Skeletal muscle satellite cell (primary cell): ENCODE measurements at regions not wholly inside any gene's neighbourhood (a gene's known extent, or its start where the extent isn't known, plus 50 kb on each side); places are given as distances from the start of the nearest gene placed in this dataset.

Experiments
- H3K27me3 ChIP-seq: 2 replicates; pipeline ENCODE4 v1.7.0; 2013; ENCODE audit warnings: low read length; ENCODE audit not compliant: control insufficient read depth, insufficient read depth
- H3K36me3 ChIP-seq: 2 replicates; pipeline ENCODE4 v1.7.0; 2013; ENCODE audit warnings: mild to moderate bottlenecking, control low read depth, low read length; ENCODE audit not compliant: insufficient read depth
- H3K4me1 ChIP-seq: 2 replicates; pipeline ENCODE4 v1.7.0; 2013; ENCODE audit warnings: low read length; ENCODE audit not compliant: control insufficient read depth, insufficient read depth
- H3K4me2 ChIP-seq: 2 replicates; pipeline ENCODE4 v1.7.0; 2013; ENCODE audit warnings: mild to moderate bottlenecking, low read length
- H3K4me3 ChIP-seq: 2 replicates; pipeline ENCODE4 v1.7.0; 2013; ENCODE audit warnings: low read length
- H3K9ac ChIP-seq: 2 replicates; pipeline ENCODE4 v1.7.0; 2013; ENCODE audit warnings: mild to moderate bottlenecking, low read depth, low read length, moderate library complexity
- H3K9me3 ChIP-seq: replicated peaks from 2 replicates; pipeline ENCODE4 v1.7.0; 2013; ENCODE audit warnings: mild to moderate bottlenecking, control low read depth, low read length

GRCh38 chr10:60502621-60503020, 112.9 kb upstream of the ANK3 start:
- Histone ChIP-seq H3K9ac (no peak overlapping the region), H3K4me1 (no peaks in the 10 kb centered on the region), H3K27me3 (no peaks in the 10 kb centered on the region), H3K4me3 (no peak overlapping the region), H3K4me2 (no peak overlapping the region), H3K9me3 (no peaks in the 10 kb centered on the region), H3K36me3 (no peaks in the 10 kb centered on the region)

GRCh38 chr10:60498985-60499384, 109.3 kb upstream of the ANK3 start:
- H3K4me3 ChIP-seq = no peak overlapping the region
- H3K9ac ChIP-seq = no peak overlapping the region
- no peak overlapping the region for H3K4me2 ChIP-seq
- H3K36me3 ChIP-seq = no peaks in the 10 kb centered on the region
- H3K9me3 ChIP-seq = no peaks in the 10 kb centered on the region
- H3K4me1 ChIP-seq = peaks cover 8% of the 10 kb centered on the region
- H3K27me3 ChIP-seq = no peaks in the 10 kb centered on the region

GRCh38 chr10:60497364-60497763, 107.7 kb upstream of the ANK3 start:
- Histone ChIP-seq H3K36me3 (no peaks in the 10 kb centered on the region), H3K9me3 (no peaks in the 10 kb centered on the region), H3K4me3 (no peak overlapping the region), H3K27me3 (no peaks in the 10 kb centered on the region), H3K4me1 (peaks cover 8% of the 10 kb centered on the region), H3K4me2 (no peak overlapping the region), H3K9ac (no peak overlapping the region)

- Histone ChIP-seq H3K9ac (no peak overlapping the region), H3K4me2 (no peak overlapping the region), H3K9me3 (no peaks in the 10 kb centered on the region), H3K4me1 (peaks cover 8% of the 10 kb centered on the region), H3K36me3 (no peaks in the 10 kb centered on the region), H3K4me3 (no peak overlapping the region), H3K27me3 (no peaks in the 10 kb centered on the region)
Measured at GRCh38 chr10:60496181-60496580, 106.5 kb upstream of the ANK3 start.

GRCh38 chr10:60495338-60496055, 105.8 kb upstream of the ANK3 start:
- Histone ChIP-seq H3K27me3 (no peaks in the 10 kb centered on the region), H3K9ac (no peak overlapping the region), H3K4me3 (no peak overlapping the region), H3K36me3 (no peaks in the 10 kb centered on the region), H3K4me1 (peaks cover 8% of the 10 kb centered on the region), H3K4me2 (no peak overlapping the region), H3K9me3 (no peaks in the 10 kb centered on the region)

- Histone ChIP-seq H3K4me1 (peaks cover 8% of the 10 kb centered on the region), H3K4me2 (no peak overlapping the region), H3K4me3 (no peak overlapping the region), H3K9ac (no peak overlapping the region), H3K9me3 (no peaks in the 10 kb centered on the region), H3K36me3 (no peaks in the 10 kb centered on the region), H3K27me3 (no peaks in the 10 kb centered on the region)
Measured at GRCh38 chr10:60494774-60495173, 105.1 kb upstream of the ANK3 start.

- peaks cover 8% of the 10 kb centered on the region for H3K4me1 ChIP-seq
- H3K9me3 ChIP-seq = no peaks in the 10 kb centered on the region
- H3K4me2 ChIP-seq = no peak overlapping the region
- no peaks in the 10 kb centered on the region for H3K27me3 ChIP-seq
- no peaks in the 10 kb centered on the region for H3K36me3 ChIP-seq
- no peak overlapping the region for H3K4me3 ChIP-seq
- H3K9ac ChIP-seq = no peak overlapping the region
Measured at GRCh38 chr10:60491162-60491561, 101.5 kb upstream of the ANK3 start.

GRCh38 chr10:60490013-60490412, 100.3 kb upstream of the ANK3 start:
- Histone ChIP-seq H3K4me2 (no peak overlapping the region), H3K4me1 (peaks cover under 1% of the 10 kb centered on the region), H3K4me3 (no peak overlapping the region), H3K9ac (no peak overlapping the region), H3K27me3 (no peaks in the 10 kb centered on the region), H3K36me3 (no peaks in the 10 kb centered on the region), H3K9me3 (no peaks in the 10 kb centered on the region)

GRCh38 chr10:60488111-60488669, 98.5 kb upstream of the ANK3 start:
- Histone ChIP-seq H3K27me3 (no peaks in the 10 kb centered on the region), H3K9ac (no peak overlapping the region), H3K4me2 (no peak overlapping the region), H3K4me3 (no peak overlapping the region), H3K36me3 (no peaks in the 10 kb centered on the region), H3K4me1 (no peaks in the 10 kb centered on the region), H3K9me3 (no peaks in the 10 kb centered on the region)

- H3K4me3 ChIP-seq = no peak overlapping the region
- H3K36me3 ChIP-seq = no peaks in the 10 kb centered on the region
- H3K4me1 ChIP-seq = no peaks in the 10 kb centered on the region
- no peaks in the 10 kb centered on the region for H3K9me3 ChIP-seq
- no peak overlapping the region for H3K9ac ChIP-seq
- H3K4me2 ChIP-seq = no peak overlapping the region
- H3K27me3 ChIP-seq = no peaks in the 10 kb centered on the region
Measured at GRCh38 chr10:60487543-60487942, 97.9 kb upstream of the ANK3 start.

- Histone ChIP-seq H3K27me3 (no peaks in the 10 kb centered on the region), H3K9ac (no peak overlapping the region), H3K4me3 (no peak overlapping the region), H3K9me3 (no peaks in the 10 kb centered on the region), H3K4me2 (no peak overlapping the region), H3K4me1 (peaks cover 16% of the 10 kb centered on the region), H3K36me3 (no peaks in the 10 kb centered on the region)
Measured at GRCh38 chr10:60485025-60485424, 95.3 kb upstream of the ANK3 start.
